ENCODE measurements at regions not wholly inside any gene's neighbourhood (a gene's known extent, or its start where the extent isn't known, plus 50 kb on each side); places are given as distances from the start of the nearest gene placed in this dataset.
A peak's percentile ranks its signal among the peaks of the same experiment; 100 is the strongest.
"Not testable (repeated sequence)": the region's sequence is repeated elsewhere in the genome, so short reads cannot be mapped to it uniquely, and the experiment has no call there.

DNA sequence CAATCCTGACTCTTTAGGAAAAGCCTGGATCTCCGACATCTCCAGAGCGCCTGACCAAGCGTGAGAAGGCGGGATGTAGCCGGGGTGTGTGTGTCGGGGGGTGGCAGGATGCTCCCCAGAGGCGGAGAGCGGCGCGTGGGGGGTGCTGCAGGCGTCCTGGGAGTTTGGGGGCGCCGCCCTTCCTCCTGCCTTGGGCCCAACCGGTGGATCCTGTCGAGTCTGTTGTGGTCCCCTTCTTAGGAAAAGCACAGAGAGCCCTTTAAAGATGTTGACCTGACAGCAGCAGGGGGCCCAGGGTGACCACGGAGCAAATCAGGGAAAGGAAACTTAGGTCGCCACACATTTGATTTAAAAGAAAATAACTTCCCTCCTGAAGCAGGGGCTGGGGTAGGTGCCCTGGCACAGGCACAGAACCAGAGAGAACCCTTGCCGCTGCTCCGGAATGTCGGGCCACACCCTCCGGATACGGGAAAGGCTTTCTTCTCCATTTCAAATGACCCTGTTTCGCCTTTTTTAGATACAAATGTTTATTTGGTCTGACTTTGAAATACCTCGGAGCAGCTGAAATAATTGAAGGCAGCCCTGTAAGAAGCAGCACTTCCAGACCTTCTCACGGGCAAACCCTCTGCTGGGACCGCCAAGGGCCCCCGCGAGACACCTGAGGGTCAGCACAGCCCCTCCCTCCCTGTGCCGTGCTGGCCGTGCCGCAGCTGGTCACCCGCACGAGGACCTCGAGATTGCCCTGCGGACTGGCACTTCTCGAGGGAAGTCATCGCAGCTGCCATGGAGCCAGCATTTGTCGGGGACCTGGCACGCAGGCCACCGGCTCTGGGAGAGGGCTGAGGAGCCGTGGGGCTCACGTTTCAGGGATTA, 102.9 kb upstream of the KLF13 start:
- peak overlapping the region; percentile 29 for H3K4me3 Mint-ChIP-seq
- H3K27ac Mint-ChIP-seq = peak overlapping the region; percentile 69
- no peaks in the 10 kb centered on the region for H3K27me3 Mint-ChIP-seq
- H3K9me3 Mint-ChIP-seq = no peaks in the 10 kb centered on the region
- peaks cover 25% of the 10 kb centered on the region for H3K36me3 Mint-ChIP-seq
- ATAC-seq = no peak
- H3K4me1 Mint-ChIP-seq = peaks cover 54% of the 10 kb centered on the region

DNA sequence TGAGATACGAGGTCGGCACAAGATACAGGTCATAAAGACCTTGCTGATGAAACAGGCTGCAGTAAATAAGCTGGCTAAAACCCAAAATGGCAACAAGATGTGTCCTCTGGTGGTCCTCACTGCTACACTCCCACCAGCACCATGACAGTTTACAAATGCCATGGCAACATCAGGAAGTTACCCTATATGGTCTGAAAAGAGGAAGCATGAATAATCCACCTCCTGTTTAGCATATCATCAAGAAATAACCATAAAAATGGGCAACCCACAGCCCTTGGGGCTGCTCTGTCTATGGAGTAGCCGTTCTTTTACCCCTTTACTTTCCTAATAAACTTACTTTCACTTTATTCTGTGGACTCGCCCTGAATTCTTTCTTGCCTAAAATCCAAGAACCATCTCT, 102.0 kb upstream of the KLF13 start:
- H3K4me1 Mint-ChIP-seq = peaks cover 63% of the 10 kb centered on the region
- H3K36me3 Mint-ChIP-seq = peaks cover 25% of the 10 kb centered on the region
- ATAC-seq, H3K9me3 Mint-ChIP-seq, H3K4me3 Mint-ChIP-seq, H3K27me3 Mint-ChIP-seq: not testable (repeated sequence)
- peak overlapping the region; percentile 69 for H3K27ac Mint-ChIP-seq

DNA sequence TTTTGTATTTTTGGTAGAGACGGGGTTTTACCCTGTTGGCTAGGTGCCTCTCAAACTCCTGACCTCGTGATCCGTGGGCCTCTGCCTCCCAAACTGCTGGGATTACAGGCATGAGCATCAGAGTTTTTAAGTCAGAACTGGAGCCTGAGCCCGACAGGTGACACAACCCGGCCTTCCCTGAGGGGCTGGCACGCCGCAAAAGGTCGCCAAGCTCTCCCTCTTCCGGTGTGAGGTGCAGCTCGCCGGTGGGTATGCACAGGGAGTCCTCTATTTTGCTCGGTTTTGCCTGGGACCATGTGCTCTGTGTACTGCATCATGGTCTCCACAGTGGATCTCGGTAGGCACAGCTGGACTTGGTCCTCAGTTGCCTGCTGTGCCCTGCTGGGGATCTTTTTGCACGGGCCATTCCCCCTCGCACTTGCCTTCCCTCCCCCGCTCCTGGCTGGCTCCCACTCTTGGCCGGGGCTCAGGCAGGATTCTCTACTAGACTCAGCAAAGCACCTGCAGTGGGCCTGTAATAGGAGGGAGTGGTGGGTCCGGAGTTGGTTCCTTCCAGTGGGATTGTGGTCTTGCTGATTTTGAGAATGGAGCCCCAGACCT, 101.2 kb upstream of the KLF13 start:
- Mint-ChIP-seq H3K27ac (peak overlapping the region; percentile 69), H3K27me3 (no peaks in the 10 kb centered on the region)

DNA sequence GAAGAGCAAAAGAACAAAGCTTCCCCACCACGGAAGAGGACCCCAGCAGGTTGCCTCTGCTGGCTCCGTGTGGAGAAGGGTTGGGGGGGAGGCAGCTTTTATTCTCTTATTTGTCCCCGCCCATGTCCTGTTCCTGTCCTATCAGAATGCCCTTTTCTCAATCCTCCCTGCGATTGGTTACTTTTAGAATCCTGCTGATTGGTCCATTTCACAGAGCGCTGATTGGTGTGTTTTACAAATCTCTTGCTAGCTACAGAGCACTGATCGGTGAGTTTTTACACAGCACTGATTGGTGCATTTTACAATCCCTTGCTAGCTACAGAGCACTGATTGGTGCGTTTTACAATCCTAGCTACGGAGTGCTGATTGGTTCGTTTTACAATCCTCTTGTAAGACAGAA, 100.6 kb upstream of the KLF13 start:
- Mint-ChIP-seq H3K27me3 (no peaks in the 10 kb centered on the region), H3K9me3 (no peaks in the 10 kb centered on the region), H3K4me1 (peaks cover 76% of the 10 kb centered on the region), H3K36me3 (peaks cover 19% of the 10 kb centered on the region), H3K27ac (peak overlapping the region; percentile 13), H3K4me3 (no peak overlapping the region)
- no peak for ATAC-seq

More for the DNA sequence above, 101.2 kb upstream of the KLF13 start:
- Mint-ChIP-seq H3K4me1 (peaks cover 70% of the 10 kb centered on the region), H3K4me3 (no peak overlapping the region), H3K9me3 (no peaks in the 10 kb centered on the region), H3K36me3 (peaks cover 24% of the 10 kb centered on the region)
- ATAC-seq = no peak

DNA sequence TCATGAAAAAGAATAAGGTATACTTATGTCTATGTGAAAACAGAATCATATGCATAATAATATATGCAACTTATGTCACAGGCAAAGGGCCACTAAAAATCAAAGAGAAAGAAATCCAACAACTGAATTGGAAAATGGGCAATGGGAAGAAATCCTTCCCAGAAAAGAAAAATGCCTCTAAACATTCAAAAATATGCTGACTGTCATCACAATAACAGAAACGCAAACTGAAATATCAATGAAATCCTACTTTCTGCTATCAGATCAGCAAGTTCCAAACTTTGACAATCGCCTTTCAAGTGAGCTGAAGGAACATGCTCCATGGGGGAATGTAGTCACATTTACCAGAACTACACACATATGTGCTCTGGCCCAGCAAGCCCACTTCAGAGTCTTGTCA, 99.4 kb upstream of the KLF13 start:
- peaks cover 18% of the 10 kb centered on the region for H3K36me3 Mint-ChIP-seq
- H3K9me3 Mint-ChIP-seq = no peaks in the 10 kb centered on the region
- no peak for ATAC-seq
- H3K4me1 Mint-ChIP-seq = peaks cover 85% of the 10 kb centered on the region
- no peaks in the 10 kb centered on the region for H3K27me3 Mint-ChIP-seq
- peak overlapping the region; percentile 82 for H3K27ac Mint-ChIP-seq
- H3K4me3 Mint-ChIP-seq = no peak overlapping the region

DNA sequence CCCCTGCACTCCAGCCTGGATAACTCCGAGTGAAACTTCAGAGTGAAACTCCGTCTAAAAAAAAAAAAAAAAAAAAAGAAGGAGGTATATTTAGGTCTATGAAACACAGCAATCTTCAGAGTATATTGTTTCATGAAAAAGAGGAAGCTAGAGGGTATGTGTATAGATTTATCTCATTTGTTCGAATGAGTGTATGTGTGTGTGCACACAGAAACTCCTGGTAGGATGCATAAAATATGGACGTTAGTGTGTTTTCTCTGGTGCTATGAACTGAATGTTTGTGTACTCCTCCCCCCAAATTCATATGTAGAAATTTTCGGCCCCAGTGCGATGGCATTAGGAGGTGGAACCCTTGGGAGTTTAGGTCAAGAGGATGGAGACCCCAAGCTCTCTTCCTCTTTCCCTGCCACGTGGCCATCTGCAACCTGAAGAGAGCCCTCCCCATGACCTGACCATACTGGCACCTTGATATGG, 98.6 kb upstream of the KLF13 start:
- no peaks in the 10 kb centered on the region for H3K9me3 Mint-ChIP-seq
- no peaks in the 10 kb centered on the region for H3K27me3 Mint-ChIP-seq
- H3K4me3 Mint-ChIP-seq = peak overlapping the region; percentile 77
- ATAC-seq = peak; percentile 18
- H3K27ac Mint-ChIP-seq = peak overlapping the region; percentile 82
- H3K4me1 Mint-ChIP-seq = peaks cover 85% of the 10 kb centered on the region
- peaks cover 10% of the 10 kb centered on the region for H3K36me3 Mint-ChIP-seq

DNA sequence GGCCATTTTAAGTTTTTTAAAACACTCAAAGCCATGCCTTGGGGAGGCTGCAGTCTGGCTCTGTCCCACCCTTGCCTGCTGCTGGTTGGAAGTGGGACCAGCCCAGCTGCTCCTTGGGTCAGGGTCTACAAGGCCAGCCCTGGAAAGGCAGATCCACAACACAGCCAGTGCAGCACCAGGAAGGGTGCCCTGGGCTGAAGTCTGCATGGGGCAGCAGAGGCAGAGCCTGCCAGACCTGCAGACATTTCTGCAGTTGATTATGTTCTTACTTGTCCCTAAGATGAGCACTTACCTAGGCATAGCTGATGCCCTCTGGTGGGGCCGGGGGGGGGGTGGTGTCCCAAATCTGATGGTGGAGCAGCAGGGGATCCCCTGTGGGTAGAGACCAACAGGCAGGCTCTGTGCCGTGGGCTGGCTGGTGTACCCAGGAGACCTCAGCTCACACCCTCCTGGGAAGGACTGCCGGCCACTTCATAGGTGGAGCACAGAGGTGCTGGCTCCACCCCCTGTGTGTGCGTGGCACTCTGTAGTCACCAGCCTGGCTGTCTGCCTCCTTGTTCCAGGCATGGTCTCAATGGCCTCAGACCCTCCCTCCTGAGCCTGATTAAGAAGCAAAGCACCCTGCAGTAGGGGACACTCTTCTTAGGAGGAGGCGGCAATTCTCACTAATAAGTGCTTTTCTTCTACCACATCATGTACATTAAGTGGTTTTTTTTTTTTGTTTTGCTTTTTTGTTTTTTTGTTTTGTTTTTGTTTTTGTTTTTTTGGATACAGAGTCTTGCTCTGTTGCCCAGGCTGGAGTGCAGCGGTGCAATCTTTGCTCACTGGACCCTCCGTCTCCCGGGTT, 97.4 kb upstream of the KLF13 start:
- Mint-ChIP-seq H3K27ac (peak overlapping the region; percentile 82), H3K9me3 (no peaks in the 10 kb centered on the region), H3K4me1 (peaks cover 81% of the 10 kb centered on the region), H3K27me3 (no peaks in the 10 kb centered on the region), H3K36me3 (peaks cover 10% of the 10 kb centered on the region), H3K4me3 (peak overlapping the region; percentile 77)
- ATAC-seq = peak; percentile 80

DNA sequence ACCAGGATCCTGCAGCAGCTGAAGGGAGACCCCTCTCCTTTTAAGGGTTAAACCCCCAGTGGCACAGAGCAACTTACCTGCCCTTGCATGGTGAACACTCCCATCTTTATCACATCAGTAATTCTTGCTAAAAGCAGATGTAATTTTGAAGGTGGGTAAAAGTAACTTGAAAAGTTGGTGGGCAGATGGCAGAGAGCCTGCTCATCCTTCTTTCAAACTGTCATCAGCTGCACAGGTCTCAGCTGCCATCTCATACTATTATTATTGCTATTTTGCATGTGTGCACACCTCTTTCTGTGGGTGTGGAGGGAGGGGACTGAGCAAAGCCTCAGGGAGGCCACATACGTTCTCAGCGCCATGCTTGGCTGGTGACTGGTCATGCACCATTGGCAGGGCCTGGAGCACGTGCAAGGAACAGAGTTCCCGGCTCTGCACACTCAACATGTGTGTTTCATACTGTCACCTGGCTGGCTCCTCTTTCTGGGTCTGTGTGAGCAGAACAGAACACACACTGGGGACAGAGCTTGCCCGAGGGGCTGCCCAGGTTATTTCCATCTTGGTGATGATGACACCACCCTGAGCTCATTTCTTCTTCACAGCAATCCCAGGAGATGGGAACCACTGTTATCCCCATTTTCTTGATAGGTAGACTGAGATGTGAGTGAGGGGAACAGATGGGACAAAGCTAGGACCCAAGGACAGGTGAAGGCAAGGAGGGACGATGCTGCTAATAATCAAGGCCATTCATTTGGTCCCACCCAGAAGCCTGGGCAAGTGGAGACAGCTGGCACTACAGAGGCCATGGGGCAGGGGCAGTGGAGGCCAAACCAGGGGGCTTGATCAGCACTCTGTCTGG, 95.8 kb upstream of the KLF13 start:
- no peaks in the 10 kb centered on the region for H3K9me3 Mint-ChIP-seq
- peak overlapping the region; percentile 82 for H3K27ac Mint-ChIP-seq
- H3K4me1 Mint-ChIP-seq = peaks cover 83% of the 10 kb centered on the region
- peak overlapping the region; percentile 61 for H3K4me3 Mint-ChIP-seq
- ATAC-seq = peak; percentile 96
- peaks cover 7% of the 10 kb centered on the region for H3K36me3 Mint-ChIP-seq
- no peaks in the 10 kb centered on the region for H3K27me3 Mint-ChIP-seq

DNA sequence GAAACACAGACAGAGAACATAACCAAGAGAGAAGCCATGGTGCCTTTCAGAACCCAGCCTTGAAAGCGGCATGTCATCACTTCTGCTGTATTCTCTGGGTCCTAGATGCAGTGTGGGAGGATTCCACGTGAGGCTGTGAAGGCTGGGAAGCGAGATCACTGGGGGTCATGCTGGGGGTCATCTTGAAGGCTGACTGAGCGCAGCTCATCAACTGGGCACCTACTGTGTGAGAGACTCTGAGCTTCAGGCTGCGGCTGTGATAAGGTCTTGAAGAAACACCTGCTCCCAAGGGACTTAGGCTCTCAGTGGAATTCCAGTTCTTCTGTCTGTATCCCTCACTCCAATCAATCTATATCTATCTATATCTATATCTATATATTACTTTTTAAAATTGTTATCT, 91.8 kb upstream of the KLF13 start:
- no peak overlapping the region for H3K4me3 Mint-ChIP-seq
- no peak for ATAC-seq
- no peak overlapping the region for H3K27ac Mint-ChIP-seq
- no peaks in the 10 kb centered on the region for H3K9me3 Mint-ChIP-seq
- H3K36me3 Mint-ChIP-seq = no peaks in the 10 kb centered on the region
- no peaks in the 10 kb centered on the region for H3K27me3 Mint-ChIP-seq
- H3K4me1 Mint-ChIP-seq = peaks cover 78% of the 10 kb centered on the region

DNA sequence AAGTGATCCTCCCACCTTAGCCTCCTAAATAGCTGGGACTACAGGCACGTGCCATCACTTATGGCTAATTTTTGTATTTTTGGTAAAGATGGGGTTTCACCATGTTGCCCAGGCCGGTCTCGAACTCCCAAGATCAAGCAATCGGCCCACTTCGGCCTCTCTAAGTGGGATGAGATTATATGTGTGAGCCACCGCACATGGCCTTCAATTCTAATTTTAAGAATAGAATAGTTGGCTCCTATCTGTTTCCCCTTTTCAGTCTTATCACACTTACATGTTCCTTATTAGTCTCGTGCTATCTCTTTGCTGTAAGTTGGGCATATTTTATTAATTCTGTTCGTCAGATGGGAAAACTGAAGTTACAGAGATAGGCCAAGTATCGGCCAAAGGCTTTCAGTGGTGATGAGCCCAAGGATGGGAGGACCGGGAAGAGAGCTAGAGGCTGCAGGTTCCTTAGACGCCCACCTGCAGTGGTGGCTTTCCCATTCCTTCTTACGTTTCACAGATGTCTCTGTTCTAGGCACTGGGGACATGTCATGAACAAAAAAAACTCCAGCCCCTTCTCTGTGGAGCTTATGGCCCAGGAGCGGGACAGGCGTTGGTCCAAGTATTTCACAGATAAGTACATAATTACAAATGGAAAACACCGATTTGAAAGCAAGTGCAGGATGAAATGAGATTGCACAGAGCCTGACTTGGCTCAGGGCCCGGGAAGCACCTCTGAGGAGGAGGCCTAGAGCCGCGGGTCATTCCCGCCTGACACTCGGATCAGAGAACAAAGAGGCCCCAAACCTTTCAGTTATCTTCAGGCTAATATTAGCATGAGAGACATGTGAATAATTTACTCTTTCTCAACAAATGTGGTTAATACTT, 91.1 kb upstream of the KLF13 start:
- Mint-ChIP-seq H3K36me3 (no peaks in the 10 kb centered on the region), H3K4me1 (peaks cover 71% of the 10 kb centered on the region), H3K9me3 (no peaks in the 10 kb centered on the region), H3K4me3 (no peak overlapping the region), H3K27me3 (no peaks in the 10 kb centered on the region), H3K27ac (peak overlapping the region; percentile 41)
- ATAC-seq = no peak

DNA sequence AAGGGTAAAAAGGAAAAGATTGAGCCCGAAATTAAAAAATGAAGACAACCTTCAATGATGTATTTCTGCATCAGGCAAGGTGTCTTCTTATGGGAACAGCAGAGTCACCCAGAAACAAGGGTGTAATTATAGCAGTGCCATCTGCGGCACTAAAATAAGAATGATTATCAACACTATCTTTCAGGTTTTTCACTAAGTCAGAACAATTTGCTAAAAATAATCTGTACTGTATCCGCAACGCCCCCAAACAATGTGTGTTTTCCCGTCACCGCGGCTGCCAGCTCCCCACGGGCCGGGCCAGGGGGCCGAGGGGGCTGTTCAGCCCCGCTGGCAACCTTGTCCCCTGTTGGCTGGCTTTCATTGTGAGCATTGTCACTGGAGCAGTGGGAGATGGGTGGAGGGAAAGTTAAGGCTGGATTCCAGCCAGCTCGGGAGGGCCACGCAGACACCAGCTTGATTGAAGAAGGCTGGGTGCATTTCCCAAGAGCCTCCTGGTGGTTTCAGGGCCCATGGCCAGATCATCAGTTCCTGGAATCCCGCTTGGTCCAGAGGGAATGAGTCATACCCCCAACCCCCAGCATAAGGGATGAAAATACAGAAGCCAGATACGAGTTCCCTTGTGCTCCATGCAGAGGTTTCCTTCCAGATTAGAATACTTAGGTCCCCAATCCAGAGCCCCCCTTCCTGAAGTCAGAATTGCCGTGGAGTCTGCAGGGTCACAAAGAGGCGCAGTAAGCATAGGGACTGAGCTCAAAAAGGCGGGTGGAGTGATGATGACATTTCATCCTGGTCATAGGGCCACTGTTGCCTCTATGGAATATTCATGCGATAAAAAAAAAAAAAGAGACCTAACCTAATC, 90.2 kb upstream of the KLF13 start:
- Mint-ChIP-seq H3K36me3 (no peaks in the 10 kb centered on the region), H3K4me3 (no peak overlapping the region), H3K4me1 (peaks cover 62% of the 10 kb centered on the region), H3K27ac (peak overlapping the region; percentile 41), H3K27me3 (no peaks in the 10 kb centered on the region), H3K9me3 (no peaks in the 10 kb centered on the region)
- no peak for ATAC-seq

DNA sequence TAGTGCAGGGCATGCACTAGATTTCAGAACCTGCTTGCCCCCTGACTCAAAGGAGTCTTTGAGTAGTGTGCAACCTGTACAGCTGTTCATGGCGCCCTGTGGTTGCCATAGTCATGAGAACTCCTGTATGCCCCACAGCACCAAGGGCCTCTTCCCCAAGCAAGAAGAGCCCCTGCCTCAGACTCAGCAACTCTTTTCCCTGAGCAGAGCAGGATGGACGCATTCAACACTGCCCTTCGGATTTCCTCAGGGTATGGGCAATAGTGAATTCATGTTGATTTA, 89.7 kb upstream of the KLF13 start:
- Mint-ChIP-seq H3K27ac (no peak overlapping the region), H3K4me1 (peaks cover 57% of the 10 kb centered on the region), H3K9me3 (no peaks in the 10 kb centered on the region)

DNA sequence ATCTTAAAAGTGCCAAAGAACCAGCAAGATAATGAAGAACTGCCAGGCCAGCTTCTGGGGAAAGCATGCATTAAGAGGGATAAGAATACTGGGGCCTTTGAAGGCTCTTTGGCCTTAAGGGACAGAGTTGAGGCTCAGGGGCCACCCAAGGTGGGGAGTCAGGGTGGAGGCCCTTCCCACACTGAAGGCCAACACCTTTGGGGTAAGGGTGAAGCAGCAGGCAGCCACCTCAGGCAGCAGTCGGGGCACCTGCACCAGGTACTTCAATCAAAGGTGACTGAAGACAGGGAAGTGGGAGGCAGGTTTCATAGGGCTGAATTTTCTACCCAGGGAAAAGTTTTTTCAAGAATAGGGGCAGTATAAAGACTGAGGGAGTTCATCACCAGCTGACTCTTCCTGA, 87.7 kb upstream of the KLF13 start:
- Mint-ChIP-seq H3K27ac (peak overlapping the region; percentile 65), H3K9me3 (no peaks in the 10 kb centered on the region), H3K36me3 (no peaks in the 10 kb centered on the region), H3K27me3 (no peaks in the 10 kb centered on the region), H3K4me1 (peaks cover 39% of the 10 kb centered on the region), H3K4me3 (no peak overlapping the region)
- no peak for ATAC-seq

More for the DNA sequence above, 89.7 kb upstream of the KLF13 start:
- no peak for ATAC-seq
- no peaks in the 10 kb centered on the region for H3K36me3 Mint-ChIP-seq
- H3K4me3 Mint-ChIP-seq = no peak overlapping the region
- no peaks in the 10 kb centered on the region for H3K27me3 Mint-ChIP-seq
